Gastroesophageal sphincter (tissue), 4 donors: ENCODE measurements at regions not wholly inside any gene's neighbourhood (a gene's known extent, or its start where the extent isn't known, plus 50 kb on each side); places are given as distances from the start of the nearest gene placed in this dataset.

Experiments
- ATAC-seq: fragments of 150-250 bp; one replicate; pipeline ENCODE4 v1.9.1; 2016; ENCODE audit warnings: mild to moderate bottlenecking, moderate library complexity
- H3K27ac ChIP-seq, 4 donors: fragments of 200-600 bp; sonication (generic) in 3 of 4; 1 replicate in 3 of 4; 2 replicates in 1 of 4; pipeline ENCODE4 v1.5.1; 2016 to 2019
- H3K27me3 ChIP-seq: fragments of 200-600 bp; sonication (generic); one replicate; pipeline ENCODE4 v1.5.1; 2019
- H3K36me3 ChIP-seq, 2 donors: fragments of 200-600 bp; sonication (generic); one replicate each; pipeline ENCODE4 v1.5.1; 2019; ENCODE audit warnings: control low read depth in 1 of 2
- H3K4me1 ChIP-seq, 3 donors: fragments of 200-600 bp; sonication (generic); 1 replicate in 2 of 3; 2 replicates in 1 of 3; pipeline ENCODE4 v1.5.1; 2016 to 2019; ENCODE audit warnings: control low read depth in 2 of 3
- H3K4me3 ChIP-seq, 2 donors: fragments of 200-600 bp; sonication (generic); one replicate each; pipeline ENCODE4 v1.5.1; 2019; ENCODE audit warnings: mild to moderate bottlenecking in 1 of 2, moderate library complexity in 1 of 2
- H3K9me3 ChIP-seq, 3 donors: fragments of 200-600 bp; sonication (generic); one replicate each; pipeline ENCODE4 v1.5.1; 2017 to 2019; ENCODE audit warnings: control low read depth in 2 of 3
- EP300 ChIP-seq: sonication (generic); formaldehyde crosslinking; IDR thresholded peaks from one replicate; pipeline ENCODE4 v1.6.1; 2017; ENCODE audit warnings: antibody characterized with exemption, mild to moderate bottlenecking
- POLR2A ChIP-seq, 2 donors: fragments of 450-650 bp; IDR thresholded peaks; one replicate each; pipeline ENCODE4 v1.6.1; 2017; ENCODE audit warnings: antibody characterized with exemption in 2 of 2, mild to moderate bottlenecking in 2 of 2, moderate library complexity in 1 of 2
- POLR2AphosphoS5 ChIP-seq: sonication (generic); formaldehyde crosslinking; IDR thresholded peaks from one replicate; pipeline ENCODE4 v1.6.1; 2017; ENCODE audit warnings: antibody characterized with exemption
- WGBS, 2 donors: methylation state at CpG; one replicate each; pipeline ENCODE4 v1.1.5; 2018; ENCODE audit warnings: low coverage in 1 of 2; 5-methylcytosine and 5-hydroxymethylcytosine counted together
- TF ChIP-seq, protein P1 (sequence below), 4 experiments: fragments of 200-600 bp in 2 of 4; fragments of 450-650 bp in 2 of 4; sonication (generic) in 1 of 4; IDR thresholded peaks; one replicate each; pipeline ENCODE4 v1.5.1; 2017 to 2019; ENCODE audit warnings: antibody characterized with exemption in 4 of 4, mild to moderate bottlenecking in 2 of 4, moderate library complexity in 2 of 4

DNA sequence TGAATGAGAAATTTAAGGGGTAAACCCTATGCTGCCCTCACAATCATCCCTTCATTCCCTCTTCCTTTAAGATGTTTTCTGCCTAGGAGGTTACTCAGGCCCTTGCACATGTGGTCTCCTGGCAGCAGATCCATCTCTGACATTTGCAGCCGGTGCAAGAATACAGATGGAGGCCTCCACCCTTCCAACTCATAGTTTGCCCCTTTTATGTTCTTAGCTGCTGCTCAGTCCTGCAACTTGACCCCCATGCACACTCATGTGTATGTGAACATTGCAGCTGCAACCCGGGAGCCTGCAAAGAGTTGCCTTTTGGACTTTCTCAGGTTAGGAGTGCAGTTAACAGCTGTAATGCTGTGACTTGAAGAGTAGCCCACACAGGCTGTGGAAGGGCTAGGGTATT, 131.9 kb upstream of the SGK1 start:
- Histone ChIP-seq H3K4me1 (peaks cover 0 to 18% (median 2%) of the 10 kb centered on the region in 3 donors), H3K9me3 (no peaks in the 10 kb centered on the region), H3K4me3 (no peak overlapping the region), H3K36me3 (no peaks in the 10 kb centered on the region), H3K27me3 (no peaks in the 10 kb centered on the region), H3K27ac (no peak overlapping the region)
- no peak for ATAC-seq
- TF ChIP-seq EP300 (no peak), POLR2A (IDR thresholded peaks at IDR 0.05) (no peak)
- WGBS, 2 donors = 70 to 100% methylated on average over 1 to 2 of the region's 2 CpGs

DNA sequence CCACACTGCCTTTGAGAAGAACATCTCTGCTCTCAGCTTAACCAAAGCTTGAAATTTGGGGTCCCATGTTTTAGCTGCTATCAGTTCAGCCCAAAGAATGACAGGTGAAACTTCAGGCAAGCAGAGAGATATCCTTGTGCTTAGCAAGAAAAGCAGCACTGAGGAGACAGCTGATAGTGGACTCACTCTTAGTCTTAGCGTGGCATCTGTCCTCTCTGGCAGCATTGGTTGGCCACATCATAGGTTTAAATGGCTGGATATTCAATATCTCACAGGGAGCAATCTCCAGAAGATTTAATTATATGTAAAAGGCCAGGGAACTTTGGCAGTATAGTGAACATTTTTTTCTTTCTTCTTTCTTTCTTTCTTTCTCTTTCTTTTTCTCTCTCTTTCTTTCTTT, 131.1 kb upstream of the SGK1 start:
- Histone ChIP-seq H3K4me1 (peaks cover 0 to 18% (median 2%) of the 10 kb centered on the region in 3 donors), H3K27ac (no peak overlapping the region), H3K9me3 (no peaks in the 10 kb centered on the region), H3K4me3 (no peak overlapping the region), H3K27me3 (no peaks in the 10 kb centered on the region), H3K36me3 (no peaks in the 10 kb centered on the region)
- no peak for ATAC-seq
- TF ChIP-seq EP300 (no peak), POLR2AphosphoS5 (no peak), POLR2A (IDR thresholded peaks at IDR 0.05) (no peak)
- TF ChIP-seq, protein P1, sequence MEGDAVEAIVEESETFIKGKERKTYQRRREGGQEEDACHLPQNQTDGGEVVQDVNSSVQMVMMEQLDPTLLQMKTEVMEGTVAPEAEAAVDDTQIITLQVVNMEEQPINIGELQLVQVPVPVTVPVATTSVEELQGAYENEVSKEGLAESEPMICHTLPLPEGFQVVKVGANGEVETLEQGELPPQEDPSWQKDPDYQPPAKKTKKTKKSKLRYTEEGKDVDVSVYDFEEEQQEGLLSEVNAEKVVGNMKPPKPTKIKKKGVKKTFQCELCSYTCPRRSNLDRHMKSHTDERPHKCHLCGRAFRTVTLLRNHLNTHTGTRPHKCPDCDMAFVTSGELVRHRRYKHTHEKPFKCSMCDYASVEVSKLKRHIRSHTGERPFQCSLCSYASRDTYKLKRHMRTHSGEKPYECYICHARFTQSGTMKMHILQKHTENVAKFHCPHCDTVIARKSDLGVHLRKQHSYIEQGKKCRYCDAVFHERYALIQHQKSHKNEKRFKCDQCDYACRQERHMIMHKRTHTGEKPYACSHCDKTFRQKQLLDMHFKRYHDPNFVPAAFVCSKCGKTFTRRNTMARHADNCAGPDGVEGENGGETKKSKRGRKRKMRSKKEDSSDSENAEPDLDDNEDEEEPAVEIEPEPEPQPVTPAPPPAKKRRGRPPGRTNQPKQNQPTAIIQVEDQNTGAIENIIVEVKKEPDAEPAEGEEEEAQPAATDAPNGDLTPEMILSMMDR (IDR thresholded peaks at IDR 0.05) = no peak
- WGBS, 2 donors = 100% methylated on average over 1 of the region's 1 CpG

DNA sequence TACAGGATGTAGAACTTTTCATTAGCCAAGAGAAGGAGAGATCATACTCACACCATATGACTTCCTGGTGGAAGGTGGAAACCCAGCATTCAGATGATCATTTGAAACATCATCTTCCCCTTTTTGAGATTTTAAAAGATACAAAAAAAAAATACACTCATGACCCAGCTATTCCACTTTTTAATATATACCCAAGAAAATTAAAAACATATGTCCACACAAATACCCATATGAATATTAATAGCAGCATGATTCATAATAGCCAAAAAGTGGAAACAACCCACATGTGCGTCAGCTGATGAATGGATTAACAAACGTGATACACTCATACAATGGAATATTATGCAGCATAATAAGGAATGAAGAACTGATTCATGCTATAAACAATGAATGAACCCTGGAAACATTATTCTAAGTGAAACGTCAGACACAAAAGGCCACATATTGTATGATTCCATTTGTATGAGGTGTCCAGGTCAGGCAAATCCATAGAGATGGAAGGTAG, 130.0 kb upstream of the SGK1 start:
- ATAC-seq = no peak

DNA sequence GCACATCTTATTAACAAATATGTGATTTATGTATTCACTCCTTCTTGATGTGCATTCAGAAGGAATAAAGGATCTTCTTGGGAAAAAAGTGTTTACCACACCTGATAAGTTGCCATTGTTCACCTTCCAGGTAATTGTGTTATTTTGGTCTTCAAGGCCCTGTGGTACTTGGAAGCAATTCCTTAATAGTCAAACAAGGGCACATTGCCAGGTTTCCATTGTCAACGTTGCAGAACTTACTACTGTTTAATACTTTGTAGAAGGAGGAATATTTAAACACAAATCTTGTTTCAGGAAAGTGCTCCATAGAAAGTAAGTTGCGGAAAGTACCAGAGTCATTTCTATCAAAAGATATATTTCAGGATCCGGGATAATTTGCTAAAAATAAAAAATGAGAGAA, 129.5 kb upstream of the SGK1 start:
- TF ChIP-seq POLR2AphosphoS5 = no peak
- TF ChIP-seq EP300 = no peak
- TF ChIP-seq, protein P1 (IDR thresholded peaks at IDR 0.05) = no peak
- no peak for TF ChIP-seq POLR2A (IDR thresholded peaks at IDR 0.05)
- WGBS, 2 donors = 19 to 22% methylated on average over 3 of the region's 3 CpGs

More for the DNA sequence above, 130.0 kb upstream of the SGK1 start:
- H3K36me3 ChIP-seq = no peaks in the 10 kb centered on the region
- WGBS, 2 donors = 6 to 21% methylated on average over 3 of the region's 3 CpGs
- H3K27ac ChIP-seq = no peak overlapping the region
- no peaks in the 10 kb centered on the region for H3K27me3 ChIP-seq
- TF ChIP-seq POLR2A (IDR thresholded peaks at IDR 0.05) (no peak), POLR2AphosphoS5 (no peak), EP300 (no peak)
- TF ChIP-seq, protein P1 (IDR thresholded peaks at IDR 0.05) = no peak
- no peaks in the 10 kb centered on the region for H3K9me3 ChIP-seq
- H3K4me1 ChIP-seq = peaks cover 0 to 18% (median 2%) of the 10 kb centered on the region in 3 donors
- no peak overlapping the region for H3K4me3 ChIP-seq

DNA sequence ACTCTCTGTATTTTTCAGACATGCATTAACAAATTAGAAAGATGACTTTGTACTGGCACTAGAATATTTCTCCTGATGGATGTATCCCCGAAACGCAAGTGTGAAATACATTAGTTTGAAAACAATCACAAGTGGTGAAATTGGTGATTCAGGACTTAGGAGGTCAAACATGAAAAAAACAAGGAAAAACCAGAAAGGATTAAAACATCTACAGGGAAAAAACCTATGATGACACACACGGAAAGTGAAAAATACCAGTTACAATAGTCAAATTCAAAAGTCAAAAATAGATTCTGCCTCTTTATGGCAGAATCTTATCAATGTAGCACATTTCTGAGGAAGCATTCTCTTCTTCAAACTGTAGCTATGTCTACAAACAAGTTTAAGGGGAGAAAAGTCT, 129.0 kb upstream of the SGK1 start:
- Histone ChIP-seq H3K27ac (no peak overlapping the region), H3K9me3 (no peaks in the 10 kb centered on the region), H3K27me3 (no peaks in the 10 kb centered on the region), H3K4me3 (no peak overlapping the region), H3K4me1 (peaks cover 0 to 18% (median 2%) of the 10 kb centered on the region in 3 donors), H3K36me3 (no peaks in the 10 kb centered on the region)
- TF ChIP-seq POLR2A (IDR thresholded peaks at IDR 0.05) = no peak
- no peak for TF ChIP-seq EP300
- no peak for TF ChIP-seq POLR2AphosphoS5
- TF ChIP-seq, protein P1 (IDR thresholded peaks at IDR 0.05) = no peak
- ATAC-seq = no peak
- 25 to 38% methylated on average over 3 of the region's 3 CpGs for WGBS, 2 donors

More for the DNA sequence above, 129.5 kb upstream of the SGK1 start:
- Histone ChIP-seq H3K9me3 (no peaks in the 10 kb centered on the region), H3K4me1 (peaks cover 0 to 18% (median 2%) of the 10 kb centered on the region in 3 donors), H3K4me3 (no peak overlapping the region), H3K27me3 (no peaks in the 10 kb centered on the region), H3K27ac (no peak overlapping the region), H3K36me3 (no peaks in the 10 kb centered on the region)
- no peak for ATAC-seq
